ENCODE measurements at regions not wholly inside any gene's neighbourhood (a gene's known extent, or its start where the extent isn't known, plus 50 kb on each side); places are given as distances from the start of the nearest gene placed in this dataset.

GRCh38 chr2:129800285-129800684 is 179.2 kb upstream of the RAB6C start:
- no peak overlapping the region for H2AFZ ChIP-seq (ENCODE audit: control insufficient read depth, low read length)
- no peak overlapping the region for H3K4me2 ChIP-seq (ENCODE audit: control insufficient read depth, extremely low read depth, insufficient read depth, low read depth, low read length)
- DNase-seq (ENCODE audit: low read depth, low spot score) (no peak), FAIRE-seq (no peak)
- no peaks in the 10 kb centered on the region for H3K4me1 ChIP-seq (ENCODE audit: control insufficient read depth, extremely low read depth, insufficient read depth, low read length)
- H3K36me3 ChIP-seq (ENCODE audit: control insufficient read depth in 2 of 2, extremely low read depth in 1 of 2, insufficient read depth in 2 of 2, low read length in 2 of 2) = no peaks in the 10 kb centered on the region
- TF ChIP-seq CTCF (optimal IDR thresholded peaks at IDR 0.05 in 1 of 3, IDR thresholded peaks at IDR 0.05 in 1 of 3, conservative IDR thresholded peaks at IDR 0.05 in 1 of 3; ENCODE audit: extremely low read depth in 1 of 3, insufficient read depth in 2 of 3, low read length in 3 of 3) (no peak), EZH2 (IDR thresholded peaks at IDR 0.05; ENCODE audit: low read length) (no peak)
- no peaks in the 10 kb centered on the region for H3K9me1 ChIP-seq (ENCODE audit: control insufficient read depth, extremely low read depth, insufficient read depth, low read length)
- no peak overlapping the region for H3K4me3 ChIP-seq (ENCODE audit: control insufficient read depth in 2 of 3, extremely low read depth in 1 of 3, insufficient read depth in 2 of 3, low read depth in 1 of 3, low read length in 3 of 3)
- H3K79me2 ChIP-seq (ENCODE audit: control insufficient read depth, insufficient read depth, low read length) = no peaks in the 10 kb centered on the region
- H3K9ac ChIP-seq (ENCODE audit: control insufficient read depth, extremely low read depth, insufficient read depth, low read length) = no peak overlapping the region
- H3K27me3 ChIP-seq (ENCODE audit: control insufficient read depth, extremely low read depth, insufficient read depth, low read length) = no peaks in the 10 kb centered on the region
- no peaks in the 10 kb centered on the region for H4K20me1 ChIP-seq (ENCODE audit: control insufficient read depth, extremely low read depth, insufficient read depth, low read length)
- H3K9me3 ChIP-seq (ENCODE audit: control insufficient read depth, low read depth, low read length) = no peaks in the 10 kb centered on the region
- dilution Hi-C loops (cut with MboI; ENCODE audit: extremely low pct_ligation_motif_present, low sequenced_read_pairs) = no loop called here
- no peak overlapping the region for H3K27ac ChIP-seq (ENCODE audit: control insufficient read depth, insufficient read depth, low read length)

- dilution Hi-C loops (cut with MboI; ENCODE audit: extremely low pct_ligation_motif_present, low sequenced_read_pairs) = no loop called here
- Histone ChIP-seq H4K20me1 (ENCODE audit: control insufficient read depth, extremely low read depth, insufficient read depth, low read length) (no peaks in the 10 kb centered on the region), H3K4me3 (ENCODE audit: control insufficient read depth in 2 of 3, extremely low read depth in 1 of 3, insufficient read depth in 2 of 3, low read depth in 1 of 3, low read length in 3 of 3) (no peak overlapping the region), H3K4me2 (ENCODE audit: control insufficient read depth, extremely low read depth, insufficient read depth, low read depth, low read length) (no peak overlapping the region), H3K9me3 (ENCODE audit: control insufficient read depth, low read depth, low read length) (no peaks in the 10 kb centered on the region), H3K79me2 (ENCODE audit: control insufficient read depth, insufficient read depth, low read length) (no peaks in the 10 kb centered on the region), H3K27ac (ENCODE audit: control insufficient read depth, insufficient read depth, low read length) (no peak overlapping the region), H3K4me1 (ENCODE audit: control insufficient read depth, extremely low read depth, insufficient read depth, low read length) (no peaks in the 10 kb centered on the region), H2AFZ (ENCODE audit: control insufficient read depth, low read length) (no peak overlapping the region), H3K9me1 (ENCODE audit: control insufficient read depth, extremely low read depth, insufficient read depth, low read length) (no peaks in the 10 kb centered on the region), H3K27me3 (ENCODE audit: control insufficient read depth, extremely low read depth, insufficient read depth, low read length) (no peaks in the 10 kb centered on the region), H3K36me3 (ENCODE audit: control insufficient read depth in 2 of 2, extremely low read depth in 1 of 2, insufficient read depth in 2 of 2, low read length in 2 of 2) (no peaks in the 10 kb centered on the region), H3K9ac (ENCODE audit: control insufficient read depth, extremely low read depth, insufficient read depth, low read length) (no peak overlapping the region)
- no peak for DNase-seq (ENCODE audit: low read depth, low spot score)
- FAIRE-seq = no peak
- TF ChIP-seq EZH2 (IDR thresholded peaks at IDR 0.05; ENCODE audit: low read length) (no peak), CTCF (optimal IDR thresholded peaks at IDR 0.05 in 1 of 3, IDR thresholded peaks at IDR 0.05 in 1 of 3, conservative IDR thresholded peaks at IDR 0.05 in 1 of 3; ENCODE audit: extremely low read depth in 1 of 3, insufficient read depth in 2 of 3, low read length in 3 of 3) (no peak)
Observed at GRCh38 chr2:129800686-129801085, 178.8 kb upstream of the RAB6C start.
